ENCODE measurements at regions not wholly inside any gene's neighbourhood (a gene's known extent, or its start where the extent isn't known, plus 50 kb on each side); places are given as distances from the start of the nearest gene placed in this dataset.

- no peak overlapping the region for H3K4me3 ChIP-seq (ENCODE audit: low read length)
- peaks cover 10% of the 10 kb centered on the region for H3K4me1 ChIP-seq (ENCODE audit: insufficient read depth, low read length)
- no peaks in the 10 kb centered on the region for H3K36me3 ChIP-seq (ENCODE audit: insufficient read depth, low read depth, low read length)
- no peak overlapping the region for H3K27ac ChIP-seq (ENCODE audit: low read length)
- H3K27me3 ChIP-seq (ENCODE audit: insufficient read depth, low read length), result no peaks in the 10 kb centered on the region
- H3K9ac ChIP-seq (ENCODE audit: low read depth, low read length), result no peak overlapping the region
- H3K9me3 ChIP-seq (ENCODE audit: insufficient read depth, low read depth, low read length), result no peaks in the 10 kb centered on the region
These were observed 250.3 kb downstream of the SLC4A3 start for GRCh38 chr2:219877728-219878127.

DNA sequence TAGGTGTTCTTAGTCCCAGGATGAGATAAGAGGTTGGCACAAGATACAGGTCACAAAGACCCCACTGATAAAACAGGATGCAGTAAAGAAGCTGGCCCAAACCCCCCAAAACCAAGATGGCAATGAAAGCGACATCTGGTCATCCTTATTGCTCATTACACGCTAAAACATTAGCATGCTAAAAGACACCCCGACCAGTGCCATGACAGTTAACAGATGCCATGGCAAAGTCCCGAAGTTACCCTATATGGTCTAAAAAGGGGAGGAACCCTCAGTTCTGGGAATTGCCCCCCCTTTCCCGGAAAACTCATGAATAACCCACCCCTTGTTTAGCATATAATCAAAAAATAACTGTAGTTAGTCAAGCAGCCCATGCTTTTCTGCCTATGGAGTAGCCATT, 251.1 kb downstream of the SLC4A3 start:
- no peak overlapping the region for H3K27ac ChIP-seq (ENCODE audit: low read length)
- no peak overlapping the region for H3K9ac ChIP-seq (ENCODE audit: low read depth, low read length)
- no peaks in the 10 kb centered on the region for H3K27me3 ChIP-seq (ENCODE audit: insufficient read depth, low read length)
- peaks cover 10% of the 10 kb centered on the region for H3K4me1 ChIP-seq (ENCODE audit: insufficient read depth, low read length)
- no peak overlapping the region for H3K4me3 ChIP-seq (ENCODE audit: low read length)
- no peaks in the 10 kb centered on the region for H3K9me3 ChIP-seq (ENCODE audit: insufficient read depth, low read depth, low read length)
- no peaks in the 10 kb centered on the region for H3K36me3 ChIP-seq (ENCODE audit: insufficient read depth, low read depth, low read length)

GRCh38 chr2:219881851-219882250, 254.4 kb downstream of the SLC4A3 start:
- no peaks in the 10 kb centered on the region for H3K36me3 ChIP-seq (ENCODE audit: insufficient read depth, low read depth, low read length)
- H3K9me3 ChIP-seq (ENCODE audit: insufficient read depth, low read depth, low read length), result no peaks in the 10 kb centered on the region
- no peak overlapping the region for H3K4me3 ChIP-seq (ENCODE audit: low read length)
- H3K4me1 ChIP-seq (ENCODE audit: insufficient read depth, low read length), result no peaks in the 10 kb centered on the region
- H3K27me3 ChIP-seq (ENCODE audit: insufficient read depth, low read length), result no peaks in the 10 kb centered on the region
- no peak overlapping the region for H3K9ac ChIP-seq (ENCODE audit: low read depth, low read length)
- H3K27ac ChIP-seq (ENCODE audit: low read length), result no peak overlapping the region

DNA sequence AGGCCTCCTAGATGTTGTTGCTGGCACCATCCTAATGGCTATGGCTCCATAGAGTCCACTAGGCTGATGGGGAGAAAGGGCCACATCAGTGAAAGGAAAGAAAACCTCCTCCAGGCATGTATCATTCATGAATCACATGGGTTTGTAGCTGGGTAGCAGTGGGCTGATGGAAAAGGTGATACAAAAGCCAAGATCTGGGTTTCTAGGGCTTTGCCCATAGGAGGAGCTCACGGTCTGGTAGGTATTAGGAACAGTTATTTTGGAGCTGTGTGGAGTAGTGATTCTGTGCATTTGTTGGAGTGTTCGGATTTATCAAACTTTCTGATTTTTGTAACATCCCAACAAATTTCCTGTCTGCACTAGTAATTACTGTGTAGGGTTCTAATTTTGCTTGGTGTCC, 259.2 kb downstream of the SLC4A3 start:
- Histone ChIP-seq H3K27ac (ENCODE audit: low read length) (no peak overlapping the region), H3K4me1 (ENCODE audit: insufficient read depth, low read length) (no peaks in the 10 kb centered on the region), H3K9me3 (ENCODE audit: insufficient read depth, low read depth, low read length) (no peaks in the 10 kb centered on the region), H3K9ac (ENCODE audit: low read depth, low read length) (no peak overlapping the region), H3K4me3 (ENCODE audit: low read length) (no peak overlapping the region), H3K36me3 (ENCODE audit: insufficient read depth, low read depth, low read length) (no peaks in the 10 kb centered on the region), H3K27me3 (ENCODE audit: insufficient read depth, low read length) (no peaks in the 10 kb centered on the region)

DNA sequence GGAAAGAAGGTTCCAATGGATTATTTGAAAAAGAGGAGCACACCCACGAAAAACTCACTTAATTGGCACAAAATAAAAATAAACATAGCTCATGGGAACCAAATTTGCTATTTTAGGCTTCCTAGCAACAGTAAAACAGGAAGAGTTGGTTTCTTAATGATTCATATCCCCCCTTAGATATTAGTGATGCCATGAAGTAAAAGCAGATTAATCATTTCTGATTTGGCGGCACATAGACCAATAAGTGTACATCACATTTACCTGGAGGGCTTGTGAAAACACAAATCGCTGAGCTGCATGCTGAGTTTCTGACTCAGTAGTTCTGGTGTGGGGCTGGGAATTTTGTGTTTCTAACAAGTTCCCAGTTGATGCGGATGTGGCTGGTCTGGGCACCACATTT, 260.4 kb downstream of the SLC4A3 start:
- H3K27ac ChIP-seq (ENCODE audit: low read length), result no peak overlapping the region
- no peak overlapping the region for H3K9ac ChIP-seq (ENCODE audit: low read depth, low read length)
- no peak overlapping the region for H3K4me3 ChIP-seq (ENCODE audit: low read length)
- no peaks in the 10 kb centered on the region for H3K9me3 ChIP-seq (ENCODE audit: insufficient read depth, low read depth, low read length)
- H3K36me3 ChIP-seq (ENCODE audit: insufficient read depth, low read depth, low read length), result no peaks in the 10 kb centered on the region
- no peaks in the 10 kb centered on the region for H3K27me3 ChIP-seq (ENCODE audit: insufficient read depth, low read length)
- no peaks in the 10 kb centered on the region for H3K4me1 ChIP-seq (ENCODE audit: insufficient read depth, low read length)

DNA sequence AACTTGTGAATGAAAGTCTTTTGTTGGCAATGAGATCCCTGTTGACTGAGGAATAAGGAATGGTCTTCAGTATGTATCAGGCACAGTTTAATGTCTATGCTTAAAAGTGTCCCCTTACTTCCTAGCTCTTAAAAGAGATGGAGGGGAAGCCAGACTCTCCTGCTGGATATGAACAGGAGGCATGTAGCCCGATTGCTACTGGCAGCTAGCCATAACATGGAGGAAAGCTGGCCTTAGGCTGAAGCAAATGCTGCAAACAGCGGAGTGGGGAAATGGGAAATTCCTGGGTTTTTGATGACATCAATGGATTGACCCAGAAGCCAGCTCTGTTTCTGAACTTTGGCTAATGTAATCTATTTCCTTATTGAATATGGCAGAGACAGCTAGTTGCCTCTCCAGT, 266.1 kb downstream of the SLC4A3 start:
- Histone ChIP-seq H3K9me3 (ENCODE audit: insufficient read depth, low read depth, low read length) (no peaks in the 10 kb centered on the region), H3K36me3 (ENCODE audit: insufficient read depth, low read depth, low read length) (no peaks in the 10 kb centered on the region), H3K4me3 (ENCODE audit: low read length) (no peak overlapping the region), H3K4me1 (ENCODE audit: insufficient read depth, low read length) (no peaks in the 10 kb centered on the region), H3K9ac (ENCODE audit: low read depth, low read length) (no peak overlapping the region), H3K27me3 (ENCODE audit: insufficient read depth, low read length) (no peaks in the 10 kb centered on the region), H3K27ac (ENCODE audit: low read length) (no peak overlapping the region)

DNA sequence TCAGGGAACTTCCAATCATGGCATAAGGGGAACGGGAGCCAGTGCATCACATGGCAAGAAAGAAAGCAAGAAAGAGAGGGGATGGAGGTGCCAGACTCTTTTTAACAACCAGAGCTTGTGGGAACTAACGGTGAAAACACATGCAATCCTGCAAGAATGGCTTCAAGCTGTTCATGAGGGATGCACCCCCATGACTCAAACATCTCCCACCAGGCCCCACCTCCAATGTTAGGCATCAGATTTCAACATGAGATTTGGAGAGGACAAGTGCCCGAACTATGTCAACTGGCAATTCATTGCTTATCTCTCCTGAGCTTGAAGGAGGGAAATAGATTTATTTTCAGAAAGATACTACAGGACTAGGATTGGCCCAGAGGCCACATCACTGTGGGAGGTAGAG, 270.0 kb downstream of the SLC4A3 start:
- no peaks in the 10 kb centered on the region; the same call in 1 of the 2 replicates for H3K9me3 ChIP-seq (ENCODE audit: insufficient read depth, low read depth, low read length)

DNA sequence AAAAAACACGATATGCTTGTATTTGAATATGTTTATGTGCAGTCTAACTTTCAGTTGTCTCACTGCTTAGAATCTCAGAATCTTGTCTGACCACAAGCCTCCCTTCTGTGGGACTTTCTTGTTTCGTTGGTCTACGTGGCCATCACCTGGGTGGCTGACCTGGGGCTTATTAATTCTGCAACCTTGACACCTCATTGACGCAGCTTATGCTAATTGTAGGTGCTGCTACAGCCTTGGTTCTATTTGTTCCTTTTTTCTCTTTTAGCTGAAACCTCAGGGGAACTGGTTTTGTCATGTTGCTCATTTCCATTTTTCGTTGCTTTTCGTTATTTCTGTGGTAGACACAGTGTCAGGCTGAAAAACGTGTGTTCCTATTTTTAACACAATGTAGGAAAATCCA, 273.7 kb downstream of the SLC4A3 start:
- H3K4me3 ChIP-seq (ENCODE audit: low read length), result no peak overlapping the region
- no peak overlapping the region for H3K9ac ChIP-seq (ENCODE audit: low read depth, low read length)
- H3K27me3 ChIP-seq (ENCODE audit: insufficient read depth, low read length), result no peaks in the 10 kb centered on the region
- H3K9me3 ChIP-seq (ENCODE audit: insufficient read depth, low read depth, low read length), result no peaks in the 10 kb centered on the region; the same call in 1 of the 2 replicates
- no peaks in the 10 kb centered on the region for H3K36me3 ChIP-seq (ENCODE audit: insufficient read depth, low read depth, low read length)
- H3K27ac ChIP-seq (ENCODE audit: low read length), result no peak overlapping the region
- peaks cover 9% of the 10 kb centered on the region; the same call in 1 of the 2 replicates for H3K4me1 ChIP-seq (ENCODE audit: insufficient read depth, low read length)

More for the DNA sequence above, 270.0 kb downstream of the SLC4A3 start:
- H3K4me1 ChIP-seq (ENCODE audit: insufficient read depth, low read length), result peaks cover 2% of the 10 kb centered on the region; the same call in 1 of the 2 replicates
- no peaks in the 10 kb centered on the region for H3K36me3 ChIP-seq (ENCODE audit: insufficient read depth, low read depth, low read length)
- no peak overlapping the region for H3K27ac ChIP-seq (ENCODE audit: low read length)
- no peak overlapping the region for H3K9ac ChIP-seq (ENCODE audit: low read depth, low read length)
- H3K27me3 ChIP-seq (ENCODE audit: insufficient read depth, low read length), result no peaks in the 10 kb centered on the region
- no peak overlapping the region for H3K4me3 ChIP-seq (ENCODE audit: low read length)

- Histone ChIP-seq H3K9me3 (ENCODE audit: insufficient read depth, low read depth, low read length) (no peaks in the 10 kb centered on the region; the same call in 1 of the 2 replicates), H3K4me1 (ENCODE audit: insufficient read depth, low read length) (peaks cover 9% of the 10 kb centered on the region; the same call in 1 of the 2 replicates), H3K27me3 (ENCODE audit: insufficient read depth, low read length) (no peaks in the 10 kb centered on the region)
These were observed 275.6 kb downstream of the SLC4A3 start for GRCh38 chr2:219902891-219903552.

GRCh38 chr2:219905640-219906039, 278.2 kb downstream of the SLC4A3 start:
- no peak overlapping the region for H3K4me3 ChIP-seq (ENCODE audit: low read length)
- H3K27ac ChIP-seq (ENCODE audit: low read length), result no peak overlapping the region
- H3K4me1 ChIP-seq (ENCODE audit: insufficient read depth, low read length), result peaks cover 9% of the 10 kb centered on the region; the same call in 1 of the 2 replicates
- no peaks in the 10 kb centered on the region for H3K36me3 ChIP-seq (ENCODE audit: insufficient read depth, low read depth, low read length)
- H3K9ac ChIP-seq (ENCODE audit: low read depth, low read length), result no peak overlapping the region
- H3K9me3 ChIP-seq (ENCODE audit: insufficient read depth, low read depth, low read length), result no peaks in the 10 kb centered on the region
- no peaks in the 10 kb centered on the region for H3K27me3 ChIP-seq (ENCODE audit: insufficient read depth, low read length)

More at GRCh38 chr2:219902891-219903552, 275.6 kb downstream of the SLC4A3 start:
- H3K27ac ChIP-seq (ENCODE audit: low read length), result no peak overlapping the region
- no peak overlapping the region for H3K9ac ChIP-seq (ENCODE audit: low read depth, low read length)
- H3K36me3 ChIP-seq (ENCODE audit: insufficient read depth, low read depth, low read length), result no peaks in the 10 kb centered on the region
- no peak overlapping the region for H3K4me3 ChIP-seq (ENCODE audit: low read length)

DNA sequence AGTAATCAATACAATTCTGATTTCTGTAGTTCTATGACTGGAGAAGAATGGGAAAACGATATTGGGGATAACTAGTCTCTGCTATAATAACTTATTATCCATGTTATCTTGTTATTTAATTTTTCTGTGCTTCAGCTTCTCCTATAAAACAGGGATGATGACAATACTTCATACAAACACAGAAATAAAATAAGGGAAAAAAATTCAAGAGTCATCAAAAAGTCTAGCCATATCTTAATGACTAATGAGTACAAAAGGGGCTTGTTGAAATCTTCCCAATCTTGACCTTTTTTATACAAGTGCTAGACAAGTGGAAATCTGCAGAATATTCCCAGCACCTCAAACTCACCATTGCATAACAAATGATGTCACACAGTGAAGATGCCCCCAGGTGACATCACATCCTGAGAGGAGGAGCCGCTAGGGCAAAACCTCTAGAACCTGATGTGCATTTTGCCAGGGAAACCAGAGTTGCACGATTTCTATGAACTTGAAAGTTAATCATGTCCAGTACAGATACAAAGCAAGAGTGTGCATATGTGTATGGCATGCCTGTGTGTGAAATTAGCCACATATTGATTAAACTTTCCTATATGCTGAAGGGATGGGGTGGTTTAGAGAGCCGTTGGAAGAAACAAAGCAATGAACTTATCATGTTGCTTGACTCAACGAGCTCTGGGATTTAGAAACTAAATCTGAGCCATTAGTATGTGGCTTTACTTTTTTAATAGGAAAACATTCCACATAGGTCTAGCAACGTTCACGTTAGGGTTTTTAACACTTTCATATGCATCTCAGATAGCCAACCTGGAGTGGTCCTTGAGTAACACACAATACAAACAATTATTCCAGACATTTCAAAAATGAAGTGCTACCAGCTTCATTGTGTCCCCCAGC, 278.9 kb downstream of the SLC4A3 start:
- Histone ChIP-seq H3K4me1 (ENCODE audit: insufficient read depth, low read length) (peaks cover 9% of the 10 kb centered on the region; the same call in 1 of the 2 replicates), H3K27ac (ENCODE audit: low read length) (no peak overlapping the region), H3K4me3 (ENCODE audit: low read length) (no peak overlapping the region), H3K27me3 (ENCODE audit: insufficient read depth, low read length) (no peaks in the 10 kb centered on the region), H3K9me3 (ENCODE audit: insufficient read depth, low read depth, low read length) (no peaks in the 10 kb centered on the region), H3K9ac (ENCODE audit: low read depth, low read length) (no peak overlapping the region), H3K36me3 (ENCODE audit: insufficient read depth, low read depth, low read length) (no peaks in the 10 kb centered on the region)

DNA sequence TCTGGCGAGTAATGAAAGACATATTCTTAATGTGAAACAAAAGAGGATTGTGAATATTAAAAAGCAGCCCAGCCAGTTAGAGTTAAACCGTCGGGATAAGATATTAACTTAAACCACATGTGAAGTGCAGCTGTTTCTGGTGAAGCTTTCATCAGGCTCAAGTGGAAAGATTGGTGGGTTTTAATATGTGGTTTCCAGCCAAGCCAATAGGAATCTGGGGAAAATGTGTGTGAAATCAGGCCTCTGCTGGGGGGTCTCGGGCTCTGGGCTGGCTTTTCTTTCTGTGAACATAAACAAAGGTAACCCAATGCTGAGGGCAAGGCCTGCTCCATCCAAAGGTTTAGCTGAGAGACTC, 279.6 kb downstream of the SLC4A3 start:
- Histone ChIP-seq H3K4me3 (ENCODE audit: low read length) (no peak overlapping the region), H3K4me1 (ENCODE audit: insufficient read depth, low read length) (peaks cover 9% of the 10 kb centered on the region; the same call in 1 of the 2 replicates), H3K27me3 (ENCODE audit: insufficient read depth, low read length) (no peaks in the 10 kb centered on the region), H3K9ac (ENCODE audit: low read depth, low read length) (no peak overlapping the region), H3K36me3 (ENCODE audit: insufficient read depth, low read depth, low read length) (no peaks in the 10 kb centered on the region), H3K27ac (ENCODE audit: low read length) (no peak overlapping the region), H3K9me3 (ENCODE audit: insufficient read depth, low read depth, low read length) (no peaks in the 10 kb centered on the region)
